ENCODE measurements at regions not wholly inside any gene's neighbourhood (a gene's known extent, or its start where the extent isn't known, plus 50 kb on each side); places are given as distances from the start of the nearest gene placed in this dataset.

GRCh38 chr10:36700123-36700522, 425.3 kb upstream of the ANKRD30A start:
- 92 to 98% methylated on average over 1 of the region's 1 CpG for WGBS, 2 donors
- no peaks in the 10 kb centered on the region for H3K9me3 ChIP-seq (ENCODE audit: control insufficient read depth in 4 of 4, insufficient read depth in 3 of 4, low read length in 3 of 4)
- no peak for TF ChIP-seq CTCF (IDR thresholded peaks at IDR 0.05; ENCODE audit: control extremely low read depth, extremely low read depth)
- no peak overlapping the region for H3K9ac ChIP-seq (ENCODE audit: insufficient read depth in 1 of 2, low read length in 2 of 2)
- H3K36me3 ChIP-seq (ENCODE audit: control insufficient read depth in 4 of 4, insufficient read depth in 4 of 4, low read length in 4 of 4): no peaks in the 10 kb centered on the region
- H3K27me3 ChIP-seq (ENCODE audit: control insufficient read depth in 3 of 3, insufficient read depth in 3 of 3, low read length in 2 of 3): no peaks in the 10 kb centered on the region
- ATAC-seq (ENCODE audit: insufficient read depth, low FRiP score): no peak
- DNase-seq: no peak
- no peaks in the 10 kb centered on the region for H3K4me1 ChIP-seq (ENCODE audit: control insufficient read depth in 5 of 5, insufficient read depth in 5 of 5, low read length in 5 of 5)
- no peak overlapping the region for H3K27ac ChIP-seq (ENCODE audit: low read depth in 1 of 2, low read length in 1 of 2)
- H3K4me3 ChIP-seq: no peak overlapping the region

- no peaks in the 10 kb centered on the region for H3K27me3 ChIP-seq (ENCODE audit: control insufficient read depth in 3 of 3, insufficient read depth in 3 of 3, low read length in 2 of 3)
- TF ChIP-seq CTCF (IDR thresholded peaks at IDR 0.05; ENCODE audit: control extremely low read depth, extremely low read depth): no peak
- H3K9me3 ChIP-seq (ENCODE audit: control insufficient read depth in 4 of 4, insufficient read depth in 3 of 4, low read length in 3 of 4): no peaks in the 10 kb centered on the region
- 75 to 86% methylated on average over 10 of the region's 10 CpGs for WGBS, 2 donors
- no peak overlapping the region for H3K9ac ChIP-seq (ENCODE audit: insufficient read depth in 1 of 2, low read length in 2 of 2)
- no peak overlapping the region for H3K4me3 ChIP-seq
- H3K27ac ChIP-seq (ENCODE audit: low read depth in 1 of 2, low read length in 1 of 2): no peak overlapping the region
- H3K36me3 ChIP-seq (ENCODE audit: control insufficient read depth in 4 of 4, insufficient read depth in 4 of 4, low read length in 4 of 4): no peaks in the 10 kb centered on the region
- H3K4me1 ChIP-seq (ENCODE audit: control insufficient read depth in 5 of 5, insufficient read depth in 5 of 5, low read length in 5 of 5): no peaks in the 10 kb centered on the region
- ATAC-seq (ENCODE audit: insufficient read depth, low FRiP score): no peak
- no peak for DNase-seq
Measured at GRCh38 chr10:36692759-36693158, 432.6 kb upstream of the ANKRD30A start.

- no peaks in the 10 kb centered on the region for H3K36me3 ChIP-seq (ENCODE audit: control insufficient read depth in 4 of 4, insufficient read depth in 4 of 4, low read length in 4 of 4)
- no peak overlapping the region for H3K27ac ChIP-seq (ENCODE audit: low read depth in 1 of 2, low read length in 1 of 2)
- DNase-seq (no peak), ATAC-seq (ENCODE audit: insufficient read depth, low FRiP score) (no peak)
- no peaks in the 10 kb centered on the region for H3K27me3 ChIP-seq (ENCODE audit: control insufficient read depth in 3 of 3, insufficient read depth in 3 of 3, low read length in 2 of 3)
- no peak for TF ChIP-seq CTCF (IDR thresholded peaks at IDR 0.05; ENCODE audit: control extremely low read depth, extremely low read depth)
- no peaks in the 10 kb centered on the region for H3K4me1 ChIP-seq (ENCODE audit: control insufficient read depth in 5 of 5, insufficient read depth in 5 of 5, low read length in 5 of 5)
- no peak overlapping the region for H3K4me3 ChIP-seq
- 92 to 97% methylated on average over 1 of the region's 1 CpG for WGBS, 2 donors
- H3K9me3 ChIP-seq (ENCODE audit: control insufficient read depth in 4 of 4, insufficient read depth in 3 of 4, low read length in 3 of 4): no peaks in the 10 kb centered on the region
- no peak overlapping the region for H3K9ac ChIP-seq (ENCODE audit: insufficient read depth in 1 of 2, low read length in 2 of 2)
Measured at GRCh38 chr10:36688717-36689116, 436.7 kb upstream of the ANKRD30A start.

- DNase-seq (no peak), ATAC-seq (ENCODE audit: insufficient read depth, low FRiP score) (no peak)
- H3K36me3 ChIP-seq (ENCODE audit: control insufficient read depth in 4 of 4, insufficient read depth in 4 of 4, low read length in 4 of 4): no peaks in the 10 kb centered on the region
- H3K27me3 ChIP-seq (ENCODE audit: control insufficient read depth in 3 of 3, insufficient read depth in 3 of 3, low read length in 2 of 3): no peaks in the 10 kb centered on the region
- TF ChIP-seq CTCF (IDR thresholded peaks at IDR 0.05; ENCODE audit: control extremely low read depth, extremely low read depth): no peak
- H3K9me3 ChIP-seq (ENCODE audit: control insufficient read depth in 4 of 4, insufficient read depth in 3 of 4, low read length in 3 of 4): no peaks in the 10 kb centered on the region
- H3K4me1 ChIP-seq (ENCODE audit: control insufficient read depth in 5 of 5, insufficient read depth in 5 of 5, low read length in 5 of 5): no peaks in the 10 kb centered on the region
- H3K27ac ChIP-seq (ENCODE audit: low read depth in 1 of 2, low read length in 1 of 2): no peak overlapping the region
- 65 to 82% methylated on average over 2 of the region's 2 CpGs for WGBS, 2 donors
- H3K4me3 ChIP-seq: no peak overlapping the region
- H3K9ac ChIP-seq (ENCODE audit: insufficient read depth in 1 of 2, low read length in 2 of 2): no peak overlapping the region
Measured at GRCh38 chr10:36683421-36683820, 442.0 kb upstream of the ANKRD30A start.
